K562 (cell line): ENCODE measurements at regions not wholly inside any gene's neighbourhood (a gene's known extent, or its start where the extent isn't known, plus 50 kb on each side); places are given as distances from the start of the nearest gene placed in this dataset.

Source experiments
- ATAC-seq: fragments of 200-7000 bp; cut with Tn5 transposase; 3 replicates; pipeline ENCODE4 v1.9.1; 2020; ENCODE audit warnings: moderate library complexity
- BruUV-seq: library from RNA; stranded (reverse); fragments of 400-500 nt; replicated peaks from 2 replicates; lab custom pipeline; 2021; lab: Mats Ljungman, UMichigan
- CTCF ChIA-PET: fragments of 300-600 bp; formaldehyde crosslinking; extraction: SDS; loops from one replicate; lab custom pipeline; 2021; ENCODE audit warnings: low intra/inter-chr PET ratio; lab: Yijun Ruan, JAX
- POLR2A ChIA-PET: fragments of 300-600, 350-650 bp; sonication (Branson Sonifier 250); formaldehyde crosslinking; extraction: SDS; loops from one replicate; lab custom pipeline; 2021; ENCODE audit warnings: antibody characterized with exemption, inconsistent platforms; lab: Yijun Ruan, JAX
- DNase-seq, 4 experiments: peaks; one replicate each; pipeline versions ENCODE4 v3.0.0 to v3.0.0-alpha.2; 2011 to 2018; ENCODE audit warnings: low spot score in 3 of 4, mixed read lengths in 3 of 4; ENCODE audit errors: extremely low read depth in 1 of 4
- FAIRE-seq: peaks from 2 replicates; lab custom pipeline; 2011; peaks lifted over from hg19 to GRCh38; lab: Jason Lieb, UNC
- H2AFZ ChIP-seq: 2 replicates; pipeline ENCODE4 v1.6.0; 2011; ENCODE audit warnings: low read depth, low read length, control low read depth, inconsistent platforms
- H3K27ac ChIP-seq: fragments of 200-600 bp; 3 replicates; pipeline ENCODE4 v1.8.0; 2011; ENCODE audit warnings: low read depth, mild to moderate bottlenecking, control low read depth, inconsistent platforms, low read length, moderate library complexity, mixed read lengths; ENCODE audit errors: extremely low read depth
- H3K27me3 ChIP-seq, 2 experiments: fragments of 300-600 bp in 1 of 2; 2 replicates in 1 of 2; 3 replicates in 1 of 2; pipeline versions ENCODE4 v1.6.0 to v1.8.0; 2011; ENCODE audit warnings: inconsistent platforms in 2 of 2, low read length in 2 of 2, mild to moderate bottlenecking in 1 of 2, mixed read lengths in 1 of 2, moderate library complexity in 1 of 2; ENCODE audit not compliant: control insufficient read depth in 2 of 2, insufficient read depth in 2 of 2
- H3K36me3 ChIP-seq: fragments of 300-600 bp; 3 replicates; pipeline ENCODE4 v1.8.0; 2011; ENCODE audit warnings: mild to moderate bottlenecking, low read length, inconsistent platforms; ENCODE audit not compliant: control insufficient read depth, insufficient read depth
- H3K4me1 ChIP-seq, 2 experiments: fragments of 200-600 bp in 1 of 2; replicated peaks in 1 of 2; 2 replicates in 1 of 2; 3 replicates in 1 of 2; pipeline versions ENCODE4 v1.5.1 to v1.8.0; 2011; ENCODE audit warnings: inconsistent platforms in 2 of 2, low read length in 2 of 2, mild to moderate bottlenecking in 1 of 2, mixed read lengths in 1 of 2, moderate library complexity in 1 of 2; ENCODE audit not compliant: control insufficient read depth in 2 of 2, insufficient read depth in 2 of 2
- H3K4me2 ChIP-seq: 2 replicates; pipeline ENCODE4 v1.6.1; 2011; ENCODE audit warnings: low read length, control low read depth, inconsistent platforms, mixed read lengths; ENCODE audit not compliant: insufficient read depth
- H3K4me3 ChIP-seq: fragments of 200-600 bp; sonication (generic), shearing (Covaris generic); 2 replicates; pipeline ENCODE4 v1.5.1; 2016; ENCODE audit warnings: control low read depth, inconsistent platforms
- H3K79me2 ChIP-seq: fragments of 200-600 bp; 3 replicates; pipeline ENCODE4 v1.8.0; 2011; ENCODE audit warnings: low read length, inconsistent platforms; ENCODE audit not compliant: control insufficient read depth, insufficient read depth
- H3K9ac ChIP-seq, 2 experiments: 2 replicates each; pipeline versions ENCODE4 v1.6.0 to v1.6.1; 2011; ENCODE audit warnings: low read depth in 2 of 2, low read length in 2 of 2, control low read depth in 1 of 2, inconsistent platforms in 1 of 2, mild to moderate bottlenecking in 1 of 2, mixed read lengths in 1 of 2; ENCODE audit not compliant: insufficient read depth in 1 of 2
- H3K9me1 ChIP-seq: one replicate; pipeline ENCODE4 v1.6.0; 2011; ENCODE audit warnings: inconsistent platforms, mild to moderate bottlenecking, low read length, moderate library complexity; ENCODE audit not compliant: control insufficient read depth, insufficient read depth
- H3K9me3 ChIP-seq: replicated peaks from 2 replicates; pipeline ENCODE4 v1.5.1; 2011; ENCODE audit warnings: low read depth, low read length, inconsistent platforms; ENCODE audit not compliant: control insufficient read depth, insufficient read depth
- H4K20me1 ChIP-seq: replicated peaks from 2 replicates; pipeline ENCODE4 v1.6.1; 2011; ENCODE audit warnings: low read length, inconsistent platforms, mixed read lengths; ENCODE audit not compliant: control insufficient read depth, insufficient read depth
- MCM5 ChIP-seq: fragments of 450-650 bp; IDR thresholded peaks from 2 replicates; pipeline ENCODE4 v1.6.1; 2016; ENCODE audit warnings: low read depth
- TFE3 ChIP-seq: fragments of 450-650 bp; formaldehyde crosslinking; IDR thresholded peaks from 2 replicates; pipeline ENCODE4 v1.4.0; 2020; ENCODE audit warnings: mild to moderate bottlenecking, mixed read lengths
- ZNF239 ChIP-seq: fragments of 250-450 bp; sonication (Bioruptor Pico); IDR thresholded peaks from 2 replicates; pipeline ENCODE4 v1.4.0; 2020; ENCODE audit warnings: mild to moderate bottlenecking
- WGBS: fragments of 100-300 bp; shearing (Covaris generic); methylation state at CpG from one replicate; pipeline ENCODE4 v1.1.6; 2016; ENCODE audit warnings: low coverage, mixed read lengths; ENCODE audit not compliant: insufficient coverage; ENCODE audit errors: missing lambda C conversion rate; 5-methylcytosine and 5-hydroxymethylcytosine counted together
- in situ Hi-C: fragments of 300-500 bp; cut with MboI; formaldehyde crosslinking; loops from 4 replicates; pipeline ENCODE4 v1.15.0; 2018; ENCODE audit warnings: inconsistent platforms, mixed read lengths
- intact Hi-C: fragments of 100-400 bp; cut with micrococcal nuclease; formaldehyde crosslinking; loops from 2 replicates; pipeline ENCODE4 v1.14.2; 2022

DNA sequence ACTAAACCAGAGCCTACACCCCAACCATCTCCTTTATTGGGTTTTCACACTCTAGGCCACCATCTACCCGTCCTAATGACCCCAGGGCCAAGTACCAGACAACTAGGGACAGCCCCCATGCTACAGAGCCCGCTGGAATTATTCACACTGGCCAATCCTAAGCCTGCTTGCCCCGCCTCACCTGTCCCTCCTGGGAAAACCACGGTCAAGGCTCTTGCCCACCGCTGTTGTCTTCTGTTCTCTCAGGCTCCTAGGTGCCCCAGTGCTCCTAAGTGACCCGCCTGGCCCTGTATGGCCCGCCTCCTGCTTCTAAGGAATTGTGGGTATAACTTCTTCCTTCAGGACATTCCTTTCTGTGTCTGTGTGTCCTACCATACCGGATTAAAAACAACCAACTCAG is 453.4 kb downstream of the CD83 start:
- peaks cover 0 to 4% of the 10 kb centered on the region in 2 experiments; a peak in 1 of 5 replicates for H3K27me3 ChIP-seq
- H4K20me1 ChIP-seq = no peaks in the 10 kb centered on the region
- TF ChIP-seq MCM5 = no peak
- in situ Hi-C loops = no loop called here
- FAIRE-seq (no peak), DNase-seq (no peak), ATAC-seq (no peak)
- H3K9ac ChIP-seq = no peak overlapping the region
- H3K4me1 ChIP-seq = peaks cover 3 to 8% of the 10 kb centered on the region in 2 experiments; a peak in 4 of 5 replicates
- CTCF ChIA-PET = no interaction called here
- 50% methylated on average over 8 of the region's 8 CpGs for WGBS
- POLR2A ChIA-PET = no interaction called here
- no peaks in the 10 kb centered on the region for H3K9me3 ChIP-seq
- no peak overlapping the region for H3K4me2 ChIP-seq
- no peak overlapping the region for H2AFZ ChIP-seq
- H3K4me3 ChIP-seq = no peak overlapping the region
- BruUV-seq = no TSS peak
- no peaks in the 10 kb centered on the region for H3K79me2 ChIP-seq
- H3K27ac ChIP-seq = no peak overlapping the region
- H3K36me3 ChIP-seq = no peaks in the 10 kb centered on the region
- H3K9me1 ChIP-seq = no peaks in the 10 kb centered on the region
- intact Hi-C loops = no loop called here

DNA sequence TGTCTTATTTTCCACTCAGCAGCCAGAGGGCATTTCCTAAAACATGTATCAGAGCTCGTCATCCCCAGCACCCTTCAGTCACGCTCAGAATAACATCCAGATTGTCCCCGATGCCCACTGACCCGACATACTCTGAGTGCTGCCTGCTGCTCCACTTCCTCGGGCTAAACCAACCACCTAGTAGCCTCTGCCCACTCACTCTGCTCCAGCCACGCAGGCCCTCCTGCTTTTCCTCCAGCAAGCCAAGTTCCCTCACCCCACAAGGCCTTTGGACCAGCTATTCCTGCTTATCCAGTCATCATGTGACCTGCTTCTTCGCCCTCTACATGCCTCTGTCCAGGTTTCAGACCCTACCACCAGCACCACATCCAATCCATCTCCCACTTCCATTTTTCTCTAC is 454.2 kb downstream of the CD83 start:
- H3K9me1 ChIP-seq = no peaks in the 10 kb centered on the region
- no peaks in the 10 kb centered on the region for H4K20me1 ChIP-seq
- H2AFZ ChIP-seq = peak overlapping the region; percentile 35; the same call in 1 of the 2 replicates
- intact Hi-C loops = no loop called here
- POLR2A ChIA-PET = no interaction called here
- in situ Hi-C loops = no loop called here
- peaks cover 0 to 4% of the 10 kb centered on the region in 2 experiments; a peak in 1 of 5 replicates for H3K27me3 ChIP-seq
- H3K9me3 ChIP-seq = no peaks in the 10 kb centered on the region
- 0 out of 4 replicates have a peak overlapping the region, but pooled peaks of 1 of the 2 experiments have one; percentile 41 for H3K9ac ChIP-seq
- no peak for TF ChIP-seq ZNF239 (CRISPR knock-in tag)
- TF ChIP-seq TFE3 (CRISPR knock-in tag) = peak; percentile 22; the same call in 1 of the 2 replicates
- FAIRE-seq (no peak), ATAC-seq (no peak), DNase-seq (no peak)
- H3K36me3 ChIP-seq = no peaks in the 10 kb centered on the region
- BruUV-seq = no TSS peak
- no peak overlapping the region for H3K4me2 ChIP-seq
- CTCF ChIA-PET = no interaction called here
- H3K27ac ChIP-seq = no peak overlapping the region
- H3K4me1 ChIP-seq = peaks cover 3 to 8% of the 10 kb centered on the region in 2 experiments; a peak in 4 of 5 replicates
- 34% methylated on average over 7 of the region's 7 CpGs for WGBS
- no peak overlapping the region for H3K4me3 ChIP-seq
- H3K79me2 ChIP-seq = no peaks in the 10 kb centered on the region
